Uterus (tissue), 3 donors: ENCODE measurements at regions not wholly inside any gene's neighbourhood (a gene's known extent, or its start where the extent isn't known, plus 50 kb on each side); places are given as distances from the start of the nearest gene placed in this dataset.

ENCODE experiments used
- DNase-seq, 2 donors: peaks; one replicate each; pipeline ENCODE4 v3.0.0-alpha.2; 2019 to 2020
- H3K27ac ChIP-seq, 2 donors: fragments of 200-600 bp; sonication (generic); 1 replicate in 1 of 2; 2 replicates in 1 of 2; pipeline ENCODE4 v1.5.1; 2016 to 2018
- H3K27me3 ChIP-seq, 2 donors: fragments of 200-600 bp; sonication (generic); one replicate each; pipeline ENCODE4 v1.5.1; 2018 to 2019; ENCODE audit warnings: control low read depth in 1 of 2
- H3K36me3 ChIP-seq, 2 donors: fragments of 200-600 bp; sonication (generic); one replicate each; pipeline ENCODE4 v1.5.1; 2019; ENCODE audit warnings: control low read depth in 1 of 2
- H3K4me1 ChIP-seq, 2 donors: fragments of 200-600 bp; sonication (generic); one replicate each; pipeline ENCODE4 v1.5.1; 2018 to 2019; ENCODE audit warnings: control low read depth in 1 of 2
- H3K4me3 ChIP-seq, 2 donors: fragments of 200-600 bp; sonication (generic); 1 replicate in 1 of 2; 2 replicates in 1 of 2; pipeline ENCODE4 v1.5.1; 2018 to 2019; ENCODE audit warnings: mild to moderate bottlenecking in 1 of 2
- H3K9me3 ChIP-seq, 2 donors: fragments of 200-600 bp; sonication (generic); one replicate each; pipeline ENCODE4 v1.5.1; 2019; ENCODE audit warnings: control low read depth in 1 of 2
- CTCF ChIP-seq, 4 experiments: fragments of 200-600 bp in 2 of 4; fragments of 450-650 bp in 2 of 4; sonication (generic) in 2 of 4; IDR thresholded peaks; one replicate each; pipeline ENCODE4 v1.5.1; 2016 to 2019; ENCODE audit warnings: antibody characterized with exemption in 4 of 4, mild to moderate bottlenecking in 2 of 4, moderate library complexity in 1 of 4
- POLR2A ChIP-seq, 2 donors: fragments of 450-650 bp; IDR thresholded peaks; one replicate each; pipeline ENCODE4 v1.6.1; 2016; ENCODE audit warnings: antibody characterized with exemption in 2 of 2, mild to moderate bottlenecking in 1 of 2, moderate library complexity in 1 of 2
- intact Hi-C: fragments of 100-400 bp; cut with DNase I; formaldehyde crosslinking; loops from one replicate; pipeline ENCODE4 v1.15.1; 2023; ENCODE audit warnings: low total_unique reads
- donor health status: DM: yes; HTN: yes; CAD: no.

GRCh38 chr6:23006656-23007055 is 437.3 kb downstream of the HDGFL1 start:
- no peaks in the 10 kb centered on the region for H3K4me1 ChIP-seq
- no peak for DNase-seq
- no peak overlapping the region for H3K27ac ChIP-seq
- no peak for TF ChIP-seq CTCF (IDR thresholded peaks at IDR 0.05)
- intact Hi-C loops = no loop called here
- H3K9me3 ChIP-seq = no peaks in the 10 kb centered on the region
- H3K4me3 ChIP-seq = no peak overlapping the region
- no peaks in the 10 kb centered on the region for H3K36me3 ChIP-seq
- no peaks in the 10 kb centered on the region for H3K27me3 ChIP-seq

- intact Hi-C loops = no loop called here
- Histone ChIP-seq H3K36me3 (no peaks in the 10 kb centered on the region), H3K4me3 (no peak overlapping the region)
These were observed 442.2 kb downstream of the HDGFL1 start for GRCh38 chr6:23011615-23012014.

GRCh38 chr6:23013776-23014175 is 444.4 kb downstream of the HDGFL1 start:
- no peak overlapping the region for H3K27ac ChIP-seq
- no peak for DNase-seq
- TF ChIP-seq CTCF (IDR thresholded peaks at IDR 0.05) (no peak), POLR2A (IDR thresholded peaks at IDR 0.05) (no peak)
- H3K4me1 ChIP-seq = no peaks in the 10 kb centered on the region
- no peaks in the 10 kb centered on the region for H3K27me3 ChIP-seq
- intact Hi-C loops = no loop called here
- no peaks in the 10 kb centered on the region for H3K36me3 ChIP-seq
- no peak overlapping the region for H3K4me3 ChIP-seq
- no peaks in the 10 kb centered on the region for H3K9me3 ChIP-seq

More at GRCh38 chr6:23011615-23012014, 442.2 kb downstream of the HDGFL1 start:
- no peak for DNase-seq
- no peak for TF ChIP-seq CTCF (IDR thresholded peaks at IDR 0.05)
- no peak for TF ChIP-seq POLR2A (IDR thresholded peaks at IDR 0.05)
- Histone ChIP-seq H3K9me3 (no peaks in the 10 kb centered on the region), H3K4me1 (no peaks in the 10 kb centered on the region), H3K27me3 (no peaks in the 10 kb centered on the region), H3K27ac (no peak overlapping the region)

- Histone ChIP-seq H3K9me3 (no peaks in the 10 kb centered on the region), H3K36me3 (no peaks in the 10 kb centered on the region), H3K27me3 (no peaks in the 10 kb centered on the region), H3K4me1 (no peaks in the 10 kb centered on the region), H3K4me3 (no peak overlapping the region), H3K27ac (no peak overlapping the region)
- no peak for DNase-seq
- intact Hi-C loops = no loop called here
- TF ChIP-seq CTCF (IDR thresholded peaks at IDR 0.05) (no peak), POLR2A (IDR thresholded peaks at IDR 0.05) (no peak)
These were observed 447.3 kb downstream of the HDGFL1 start for GRCh38 chr6:23016696-23017095.

- no peak for TF ChIP-seq POLR2A (IDR thresholded peaks at IDR 0.05)
- TF ChIP-seq CTCF (IDR thresholded peaks at IDR 0.05) = no peak
- no peak for DNase-seq
- intact Hi-C loops = no loop called here
- no peaks in the 10 kb centered on the region for H3K36me3 ChIP-seq
- no peaks in the 10 kb centered on the region for H3K4me1 ChIP-seq
- H3K27ac ChIP-seq = no peak overlapping the region
- no peak overlapping the region for H3K4me3 ChIP-seq
- no peaks in the 10 kb centered on the region for H3K9me3 ChIP-seq
- H3K27me3 ChIP-seq = no peaks in the 10 kb centered on the region
These were observed 452.1 kb downstream of the HDGFL1 start for GRCh38 chr6:23021487-23021886.
